Mesodermal cell (in vitro differentiated cells): ENCODE measurements at regions not wholly inside any gene's neighbourhood (a gene's known extent, or its start where the extent isn't known, plus 50 kb on each side); places are given as distances from the start of the nearest gene placed in this dataset.

ENCODE experiments used
- H3K27ac ChIP-seq: 2 replicates; pipeline ENCODE4 v1.7.0; 2013; ENCODE audit warnings: mild to moderate bottlenecking, low read depth, low read length, moderate library complexity; ENCODE audit not compliant: severe bottlenecking
- H3K36me3 ChIP-seq: 2 replicates; pipeline ENCODE4 v1.7.1; 2013; ENCODE audit warnings: mild to moderate bottlenecking, low read length, moderate library complexity; ENCODE audit not compliant: control insufficient read depth, insufficient read depth
- H3K4me1 ChIP-seq: one replicate; pipeline ENCODE4 v1.7.1; 2013; ENCODE audit warnings: mild to moderate bottlenecking, low read length; ENCODE audit not compliant: insufficient read depth, control insufficient read depth, poor library complexity, severe bottlenecking
- H3K4me3 ChIP-seq: 2 replicates; pipeline ENCODE4 v1.7.0; 2013; ENCODE audit warnings: low read length, control low read depth, mild to moderate bottlenecking; ENCODE audit not compliant: insufficient read depth, poor library complexity, severe bottlenecking; ENCODE audit errors: extremely low read depth
- H3K9me3 ChIP-seq: 2 replicates; pipeline ENCODE4 v1.7.1; 2013; ENCODE audit warnings: mild to moderate bottlenecking, low read length, moderate library complexity; ENCODE audit not compliant: control insufficient read depth
- WGBS, 2 experiments: methylation state at CpG; one replicate each; pipeline ENCODE4 v1.1.5; 2013; ENCODE audit warnings: missing lambda C conversion rate in 2 of 2; ENCODE audit not compliant: insufficient coverage in 2 of 2; 5-methylcytosine and 5-hydroxymethylcytosine counted together

DNA sequence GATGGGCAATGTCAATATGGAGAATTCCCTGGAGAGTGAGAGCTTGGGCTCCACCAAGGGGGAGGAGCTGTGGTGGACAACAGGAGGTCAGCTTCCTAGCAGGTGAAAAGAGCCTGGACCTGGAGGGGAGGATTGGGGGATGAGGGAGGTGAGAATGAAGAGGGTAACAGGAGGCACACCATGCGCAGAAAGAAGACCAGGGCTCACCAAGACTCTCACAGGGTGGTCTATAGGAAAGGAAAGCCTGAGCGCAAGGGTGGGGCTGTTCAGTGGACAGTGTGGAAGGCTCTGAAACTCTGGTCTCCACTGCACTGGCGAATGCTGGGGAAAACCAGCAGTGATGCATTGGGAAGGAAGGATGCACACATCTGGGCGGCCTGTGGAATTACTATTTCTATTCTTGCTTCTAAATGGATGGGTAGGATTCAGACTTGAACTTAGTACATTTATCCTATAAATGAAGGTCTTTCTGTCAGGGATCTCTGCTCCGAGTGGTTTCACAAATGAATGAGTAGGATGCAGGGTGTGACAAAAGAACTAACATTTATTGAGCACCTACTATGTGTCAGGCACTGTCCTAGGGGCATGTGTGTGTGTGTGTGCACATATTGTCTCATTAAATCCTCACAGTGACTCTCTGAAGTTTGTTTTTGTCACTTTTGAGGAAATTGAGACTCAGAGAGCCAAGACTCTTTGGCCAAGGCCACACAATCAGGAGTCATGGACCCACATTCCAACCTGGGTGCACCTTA lies 152.7 kb downstream of the CD83 start:
- Histone ChIP-seq H3K36me3 (no peaks in the 10 kb centered on the region), H3K27ac (no peak overlapping the region)

DNA sequence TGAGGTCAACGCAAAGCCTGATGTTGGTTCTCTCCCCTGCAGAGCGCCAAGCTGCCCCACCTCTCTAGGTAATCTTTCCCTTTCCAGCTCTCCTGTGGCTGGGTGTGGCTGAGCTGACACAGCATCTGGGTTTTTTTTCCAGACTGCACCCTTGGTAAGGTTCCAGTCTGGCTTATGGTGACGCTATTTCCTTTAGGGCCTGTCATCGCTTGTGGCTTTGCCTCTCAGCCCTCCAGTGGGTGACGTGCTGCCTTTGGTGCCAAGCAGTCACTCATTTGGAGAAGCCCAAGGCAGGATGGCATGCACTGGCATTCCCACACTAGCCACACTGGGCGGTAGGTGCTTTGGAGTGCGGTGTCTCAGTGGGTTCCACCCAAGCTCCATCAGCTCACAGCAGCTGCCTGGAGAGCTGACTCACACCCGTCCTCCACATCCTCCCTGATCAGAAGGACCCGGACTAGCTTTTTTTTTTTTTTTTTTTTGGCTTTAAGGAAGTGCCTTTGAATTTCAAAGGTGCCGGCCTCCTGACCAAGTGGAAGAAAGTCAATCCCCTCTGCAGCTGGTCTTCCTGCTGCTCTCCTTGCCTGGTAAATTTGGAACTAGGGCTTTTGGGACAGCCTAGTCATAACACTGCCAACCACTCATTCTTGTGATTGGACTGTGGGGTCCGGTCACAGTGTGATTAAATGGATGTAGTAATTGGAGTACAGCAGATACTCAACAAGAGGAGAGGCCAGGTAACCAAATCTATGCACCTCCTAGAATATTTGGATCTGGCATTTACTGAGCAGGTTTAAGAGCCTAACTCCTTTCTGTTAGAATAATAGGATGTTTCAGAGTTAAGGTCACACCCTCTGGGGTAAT lies 153.6 kb downstream of the CD83 start:
- Histone ChIP-seq H3K4me1 (peaks cover 4% of the 10 kb centered on the region), H3K36me3 (no peaks in the 10 kb centered on the region), H3K27ac (no peak overlapping the region), H3K4me3 (no peak overlapping the region), H3K9me3 (peaks cover 16% of the 10 kb centered on the region)
- WGBS, 2 experiments: 74 to 95% methylated on average over 6 to 7 of the region's 11 CpGs

More for the DNA sequence above, 152.7 kb downstream of the CD83 start:
- Histone ChIP-seq H3K4me3 (no peak overlapping the region), H3K4me1 (peaks cover 4% of the 10 kb centered on the region), H3K9me3 (peaks cover 16% of the 10 kb centered on the region)
- 96 to 100% methylated on average over 1 to 3 of the region's 5 CpGs for WGBS, 2 experiments

DNA sequence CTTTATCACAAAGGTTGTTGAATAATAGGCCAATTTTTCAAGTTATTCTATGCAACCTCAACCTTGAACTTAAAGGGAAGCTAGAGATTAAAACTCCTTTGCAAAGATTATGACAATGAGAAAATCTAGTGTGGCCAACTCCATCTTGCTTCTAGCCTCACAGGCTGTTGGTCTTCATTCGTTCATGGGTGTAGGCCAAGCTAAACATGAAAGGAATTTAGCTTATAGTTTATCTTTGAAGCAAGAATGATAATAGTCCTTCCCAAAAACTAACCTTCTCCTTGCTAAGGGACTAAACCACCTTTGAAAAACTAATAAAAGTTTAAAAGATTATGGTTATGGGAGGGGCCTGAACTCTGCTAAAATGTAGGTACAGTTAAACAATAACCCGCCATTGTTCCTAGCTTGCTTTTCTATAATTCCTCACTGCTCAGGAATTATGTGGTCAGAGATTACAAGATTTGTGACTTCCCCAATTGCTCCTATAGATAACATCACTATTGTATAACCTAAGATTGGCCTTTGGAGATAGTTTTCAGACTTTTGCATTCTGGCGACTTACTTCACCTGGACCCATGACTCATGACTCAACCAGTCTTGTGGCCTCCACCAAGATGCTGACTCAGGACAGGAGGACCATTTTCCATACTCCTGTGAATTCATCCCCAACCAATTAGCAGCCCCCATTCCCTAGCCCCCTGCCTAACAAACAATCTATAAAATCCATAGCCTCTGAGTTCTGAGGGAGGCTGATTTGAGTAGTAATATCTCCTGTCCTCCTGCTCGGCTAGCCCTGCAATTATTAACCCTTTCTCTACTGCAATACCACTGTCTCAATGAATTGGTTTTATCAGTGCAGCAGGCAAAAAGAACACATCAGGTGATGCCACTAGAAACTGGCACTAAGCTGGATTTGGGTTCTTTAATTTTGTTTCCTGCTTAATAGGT lies 154.5 kb downstream of the CD83 start:
- H3K4me3 ChIP-seq: no peak overlapping the region
- H3K9me3 ChIP-seq: peaks cover 16% of the 10 kb centered on the region
- WGBS, 2 experiments: 50 to 100% methylated on average over 1 of the region's 4 CpGs
- peaks cover 4% of the 10 kb centered on the region for H3K4me1 ChIP-seq
- H3K36me3 ChIP-seq: no peaks in the 10 kb centered on the region
- H3K27ac ChIP-seq: no peak overlapping the region

DNA sequence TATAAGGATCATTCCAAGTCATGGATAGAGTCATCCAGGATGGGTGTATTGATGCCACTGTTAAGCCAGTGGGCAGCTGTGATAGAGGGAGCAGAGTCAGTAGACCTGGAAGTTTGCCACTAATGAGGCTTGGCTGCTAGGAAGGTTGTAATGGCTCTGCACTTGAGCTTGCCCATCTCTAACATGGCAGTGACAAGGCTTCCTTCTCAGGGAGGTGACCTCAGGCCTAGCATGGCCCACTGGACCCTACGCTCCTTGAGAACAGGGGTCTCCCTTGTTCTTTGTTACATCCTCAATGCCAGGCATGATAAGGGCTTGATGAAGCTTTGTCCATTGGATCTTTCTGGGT lies 155.1 kb downstream of the CD83 start:
- Histone ChIP-seq H3K36me3 (no peaks in the 10 kb centered on the region), H3K9me3 (peaks cover 16% of the 10 kb centered on the region), H3K4me1 (peaks cover 4% of the 10 kb centered on the region), H3K4me3 (no peak overlapping the region), H3K27ac (no peak overlapping the region)
- 100% methylated on average over 1 of the region's 1 CpG; no CpG with 5 or more reads in 1 of the 2 experiments for WGBS, 2 experiments

DNA sequence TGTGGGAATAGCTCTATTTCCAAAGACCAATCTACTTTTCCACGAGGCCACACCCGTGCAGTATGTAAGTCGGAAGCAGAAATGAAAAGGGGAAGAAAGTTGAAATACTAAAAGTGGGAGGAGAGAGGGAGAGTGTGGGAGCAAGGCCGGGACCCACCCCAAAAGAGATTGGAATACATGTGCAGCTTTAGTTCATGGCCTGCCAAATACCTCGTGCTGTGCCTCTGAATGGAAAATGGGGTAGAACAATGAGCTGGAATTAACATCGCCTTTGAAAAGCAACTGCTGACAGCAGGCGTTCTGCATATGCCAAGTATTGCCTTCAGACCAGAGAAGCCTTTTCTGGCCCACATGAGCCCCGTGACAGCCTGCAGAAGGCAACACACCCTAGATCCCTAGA lies 155.6 kb downstream of the CD83 start:
- Histone ChIP-seq H3K4me3 (no peak overlapping the region), H3K4me1 (peaks cover 4% of the 10 kb centered on the region), H3K27ac (no peak overlapping the region), H3K9me3 (peaks cover 16% of the 10 kb centered on the region), H3K36me3 (no peaks in the 10 kb centered on the region)
- WGBS, 2 experiments: 45 to 47% methylated on average over 6 to 7 of the region's 8 CpGs

DNA sequence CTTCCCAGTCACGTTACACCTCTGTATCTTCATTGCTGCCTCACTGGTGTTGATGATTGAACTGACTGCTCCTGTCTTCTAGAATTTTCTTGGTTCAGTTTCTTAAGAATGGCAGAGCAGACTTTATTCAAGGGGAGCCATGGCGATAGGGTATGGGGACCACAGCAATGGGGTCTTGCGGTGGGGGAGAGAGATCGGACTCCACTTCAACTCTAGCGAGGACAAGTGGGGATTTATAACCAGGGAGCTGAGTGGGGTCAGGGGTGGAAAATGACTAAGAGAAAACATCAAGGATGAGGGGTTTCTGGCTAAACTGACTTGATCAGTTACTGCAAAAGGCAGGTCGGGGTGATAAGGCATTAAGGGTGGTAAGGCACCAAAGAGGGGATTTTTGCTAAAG lies 156.4 kb downstream of the CD83 start:
- Histone ChIP-seq H3K9me3 (peaks cover 16% of the 10 kb centered on the region), H3K27ac (no peak overlapping the region), H3K4me1 (peaks cover 4% of the 10 kb centered on the region), H3K4me3 (no peak overlapping the region), H3K36me3 (no peaks in the 10 kb centered on the region)
- WGBS, 2 experiments: 90 to 97% methylated on average over 5 of the region's 6 CpGs

DNA sequence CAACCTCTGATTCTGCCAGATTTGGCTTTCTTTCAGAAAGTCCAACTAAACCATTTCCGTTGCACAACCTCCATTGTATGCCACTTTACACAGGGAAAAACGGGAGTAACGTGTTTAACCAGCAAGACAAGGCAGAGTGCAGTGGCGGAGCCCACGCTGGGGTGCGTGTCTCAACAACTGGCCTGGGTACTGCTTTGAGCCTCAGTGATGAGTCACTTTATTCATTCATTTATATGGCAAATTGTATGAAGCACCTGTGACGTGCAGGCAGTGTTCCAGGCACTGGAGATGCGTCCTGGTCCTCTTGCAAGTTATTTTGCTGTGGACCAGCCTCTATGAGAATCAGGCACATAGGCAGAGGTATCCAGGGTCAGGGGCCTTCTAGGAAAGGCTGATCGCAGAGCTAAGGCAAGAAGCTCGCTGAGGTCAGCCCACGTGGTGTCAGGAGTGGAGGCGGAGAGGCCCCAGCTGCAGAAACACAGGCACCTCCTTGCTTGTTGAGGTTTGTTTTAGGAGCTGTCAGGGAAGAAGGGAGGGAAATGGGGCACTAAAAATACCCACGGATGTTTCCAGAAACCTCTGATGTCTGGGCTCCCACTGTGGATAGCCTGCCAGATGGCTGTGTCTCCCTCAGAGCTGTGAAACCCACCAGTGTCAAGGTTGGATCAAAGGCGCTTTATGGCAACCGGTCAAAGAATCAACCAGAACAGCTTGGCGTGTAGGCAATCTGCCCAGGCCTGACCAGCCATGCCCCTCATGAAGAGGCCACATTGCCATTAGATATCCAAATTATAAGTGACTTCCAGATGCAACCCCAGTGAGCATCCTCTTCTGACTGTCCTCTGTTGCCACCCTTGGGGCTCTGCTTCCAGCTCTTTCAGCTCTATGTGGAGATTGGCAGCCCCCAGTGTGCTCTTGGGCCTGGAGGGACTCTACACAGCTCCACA lies 157.2 kb downstream of the CD83 start:
- Histone ChIP-seq H3K27ac (no peak overlapping the region), H3K4me3 (no peak overlapping the region), H3K9me3 (peaks cover 16% of the 10 kb centered on the region), H3K4me1 (peaks cover 4% of the 10 kb centered on the region), H3K36me3 (no peaks in the 10 kb centered on the region)
- WGBS, 2 experiments: 91 to 93% methylated on average over 15 to 16 of the region's 16 CpGs

DNA sequence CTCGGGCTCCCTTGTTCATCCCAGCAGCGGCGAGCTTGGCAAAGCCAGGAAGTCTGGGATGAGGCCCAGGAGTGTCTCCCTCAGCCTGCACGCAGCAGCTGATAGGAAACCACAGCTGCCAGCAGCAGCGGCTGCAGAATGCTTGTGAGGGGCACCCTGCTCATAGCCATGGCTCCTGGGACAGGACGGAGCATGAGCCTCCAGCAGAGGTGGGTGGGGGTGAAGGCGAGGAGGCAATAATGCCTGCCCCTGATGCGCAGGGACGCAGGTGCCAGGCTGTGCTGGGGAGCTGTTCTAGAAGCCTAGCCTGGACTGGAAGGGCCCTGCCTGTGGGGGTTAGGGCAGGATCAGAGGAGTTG lies 157.9 kb downstream of the CD83 start:
- H3K27ac ChIP-seq: no peak overlapping the region
- WGBS, 2 experiments: 91 to 94% methylated on average over 8 to 9 of the region's 9 CpGs
- H3K4me3 ChIP-seq: no peak overlapping the region
- H3K36me3 ChIP-seq: no peaks in the 10 kb centered on the region
- H3K4me1 ChIP-seq: peaks cover 4% of the 10 kb centered on the region
- H3K9me3 ChIP-seq: peaks cover 16% of the 10 kb centered on the region

DNA sequence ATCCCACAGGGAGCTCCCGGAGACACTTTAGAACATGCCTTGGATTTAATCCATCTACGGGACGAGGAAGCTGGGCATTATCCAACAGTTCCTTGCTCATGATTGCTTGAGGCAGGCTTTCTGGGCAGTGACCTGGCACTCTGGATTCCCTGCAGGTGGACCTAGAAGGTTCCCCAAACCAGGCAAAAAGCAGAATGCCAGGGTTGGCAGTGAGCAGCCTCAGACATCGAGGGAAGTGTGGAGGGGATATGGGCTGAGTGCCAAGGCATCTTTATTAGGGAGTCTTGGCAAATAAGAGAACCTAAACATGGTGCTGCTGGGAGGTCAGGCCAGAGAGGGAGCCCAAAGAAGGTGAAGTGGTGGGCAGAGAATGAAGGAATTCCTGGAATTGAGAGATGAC lies 158.5 kb downstream of the CD83 start:
- no peak overlapping the region for H3K27ac ChIP-seq
- H3K4me1 ChIP-seq: peaks cover 4% of the 10 kb centered on the region
- H3K4me3 ChIP-seq: no peak overlapping the region
- H3K9me3 ChIP-seq: peaks cover 16% of the 10 kb centered on the region
- WGBS, 2 experiments: 91% methylated on average over 4 of the region's 4 CpGs
- H3K36me3 ChIP-seq: no peaks in the 10 kb centered on the region
